ENCODE measurements at regions not wholly inside any gene's neighbourhood (a gene's known extent, or its start where the extent isn't known, plus 50 kb on each side); places are given as distances from the start of the nearest gene placed in this dataset.
"Not testable (repeated sequence)": the region's sequence is repeated elsewhere in the genome, so short reads cannot be mapped to it uniquely, and the experiment has no call there.

DNA sequence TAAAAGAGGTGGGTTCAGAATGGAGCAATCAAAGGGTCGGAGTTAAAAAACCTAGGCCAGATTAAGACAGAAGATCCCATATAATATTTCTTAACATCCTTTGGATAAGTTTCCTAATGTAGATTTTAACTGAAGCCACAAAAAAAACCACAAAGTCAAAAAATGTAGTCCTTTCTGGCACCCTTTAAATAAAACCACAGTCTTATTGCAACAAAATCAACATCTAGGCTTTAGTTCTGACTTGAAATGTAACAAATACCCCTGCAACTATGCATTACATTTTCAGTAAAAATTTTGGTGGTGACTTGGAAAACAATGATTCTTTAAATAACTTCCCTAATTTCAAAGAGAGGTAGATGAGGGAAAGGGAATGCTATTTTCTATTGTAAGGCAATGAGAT lies 109.2 kb downstream of the PSAT1 start:
- Histone ChIP-seq H3K9me3 (no peaks in the 10 kb centered on the region), H3K36me3 (no peaks in the 10 kb centered on the region), H3K27me3 (no peaks in the 10 kb centered on the region), H3K4me3 (no peak overlapping the region), H3K27ac (no peak overlapping the region), H3K4me1 (no peaks in the 10 kb centered on the region)
- no peak for TF ChIP-seq POLR2AphosphoS5 (IDR thresholded peaks at IDR 0.05)
- no peak for DNase-seq (ENCODE audit: low spot score in 2 of 2)
- intact Hi-C loops (cut with DNase I; ENCODE audit: low total_unique reads) = no loop called here

DNA sequence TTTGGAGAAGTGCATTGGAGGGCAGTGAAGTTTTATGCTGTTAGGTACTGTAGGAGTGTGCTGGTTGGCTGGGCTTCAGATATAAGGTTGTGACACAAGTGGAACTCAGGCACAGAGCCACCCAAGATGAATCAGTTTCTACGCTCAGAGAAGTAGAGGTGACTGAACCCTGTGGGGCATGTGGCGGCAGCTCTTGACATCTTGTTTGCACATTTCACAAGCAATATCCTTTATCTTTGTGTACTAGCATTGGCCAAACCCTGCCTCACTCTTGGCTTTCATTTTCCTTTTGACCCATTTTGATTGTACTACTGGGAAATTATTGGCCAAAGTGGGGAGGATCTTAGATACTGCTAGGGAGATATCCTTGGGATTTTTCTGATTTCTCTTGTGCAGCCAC lies 110.0 kb downstream of the PSAT1 start:
- no peak overlapping the region for H3K4me3 ChIP-seq
- TF ChIP-seq, protein P1, sequence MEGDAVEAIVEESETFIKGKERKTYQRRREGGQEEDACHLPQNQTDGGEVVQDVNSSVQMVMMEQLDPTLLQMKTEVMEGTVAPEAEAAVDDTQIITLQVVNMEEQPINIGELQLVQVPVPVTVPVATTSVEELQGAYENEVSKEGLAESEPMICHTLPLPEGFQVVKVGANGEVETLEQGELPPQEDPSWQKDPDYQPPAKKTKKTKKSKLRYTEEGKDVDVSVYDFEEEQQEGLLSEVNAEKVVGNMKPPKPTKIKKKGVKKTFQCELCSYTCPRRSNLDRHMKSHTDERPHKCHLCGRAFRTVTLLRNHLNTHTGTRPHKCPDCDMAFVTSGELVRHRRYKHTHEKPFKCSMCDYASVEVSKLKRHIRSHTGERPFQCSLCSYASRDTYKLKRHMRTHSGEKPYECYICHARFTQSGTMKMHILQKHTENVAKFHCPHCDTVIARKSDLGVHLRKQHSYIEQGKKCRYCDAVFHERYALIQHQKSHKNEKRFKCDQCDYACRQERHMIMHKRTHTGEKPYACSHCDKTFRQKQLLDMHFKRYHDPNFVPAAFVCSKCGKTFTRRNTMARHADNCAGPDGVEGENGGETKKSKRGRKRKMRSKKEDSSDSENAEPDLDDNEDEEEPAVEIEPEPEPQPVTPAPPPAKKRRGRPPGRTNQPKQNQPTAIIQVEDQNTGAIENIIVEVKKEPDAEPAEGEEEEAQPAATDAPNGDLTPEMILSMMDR (IDR thresholded peaks at IDR 0.05) = no peak
- TF ChIP-seq POLR2AphosphoS5 (IDR thresholded peaks at IDR 0.05) (no peak), POLR2A (IDR thresholded peaks at IDR 0.05) (no peak)

DNA sequence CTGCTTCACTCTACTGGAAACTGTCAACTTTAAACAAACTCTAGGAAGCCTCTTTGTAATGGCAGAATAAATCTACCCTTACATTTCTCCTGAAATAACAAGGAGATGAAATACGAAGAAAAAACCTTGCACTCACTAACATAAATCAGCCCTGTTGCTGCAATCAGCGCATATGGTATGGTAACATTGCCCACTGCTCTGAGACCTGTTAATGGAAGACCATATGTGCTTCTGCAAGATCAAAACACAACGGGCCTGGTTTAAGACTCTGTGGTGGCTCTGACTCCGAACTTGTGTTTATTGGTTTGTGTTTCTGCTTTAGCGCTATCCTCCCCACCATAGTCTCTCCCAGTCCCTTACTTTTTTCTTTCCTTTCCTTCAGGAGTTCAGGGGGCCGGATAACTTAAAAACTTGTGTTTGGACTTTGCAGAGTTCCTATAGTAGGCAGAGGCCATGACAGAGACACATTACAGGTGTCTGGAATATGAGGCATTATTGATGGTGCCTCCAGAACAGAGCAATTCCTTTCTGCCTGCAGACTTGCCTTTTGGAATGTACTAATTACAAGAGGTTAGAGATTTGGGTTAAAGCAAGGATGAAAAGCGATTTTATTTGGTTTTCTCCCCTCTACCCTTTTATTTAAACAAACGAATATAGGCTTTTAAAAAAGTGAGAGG lies 110.8 kb downstream of the PSAT1 start:
- Histone ChIP-seq H3K27me3 (no peaks in the 10 kb centered on the region), H3K4me1 (no peaks in the 10 kb centered on the region), H3K9me3 (no peaks in the 10 kb centered on the region), H3K4me3 (no peak overlapping the region), H3K27ac (no peak overlapping the region), H3K36me3 (no peaks in the 10 kb centered on the region)
- intact Hi-C loops (cut with DNase I; ENCODE audit: low total_unique reads) = no loop called here
- TF ChIP-seq, protein P1 (IDR thresholded peaks at IDR 0.05) = no peak
- no peak for TF ChIP-seq POLR2A (IDR thresholded peaks at IDR 0.05)
- TF ChIP-seq POLR2AphosphoS5 (IDR thresholded peaks at IDR 0.05) = no peak
- no peak for DNase-seq (ENCODE audit: low spot score in 2 of 2)

More for the DNA sequence above, 110.0 kb downstream of the PSAT1 start:
- H3K36me3 ChIP-seq = no peaks in the 10 kb centered on the region
- DNase-seq (ENCODE audit: low spot score in 2 of 2) = no peak
- no peaks in the 10 kb centered on the region for H3K4me1 ChIP-seq
- intact Hi-C loops (cut with DNase I; ENCODE audit: low total_unique reads) = no loop called here
- no peaks in the 10 kb centered on the region for H3K9me3 ChIP-seq
- no peak overlapping the region for H3K27ac ChIP-seq
- H3K27me3 ChIP-seq = no peaks in the 10 kb centered on the region

DNA sequence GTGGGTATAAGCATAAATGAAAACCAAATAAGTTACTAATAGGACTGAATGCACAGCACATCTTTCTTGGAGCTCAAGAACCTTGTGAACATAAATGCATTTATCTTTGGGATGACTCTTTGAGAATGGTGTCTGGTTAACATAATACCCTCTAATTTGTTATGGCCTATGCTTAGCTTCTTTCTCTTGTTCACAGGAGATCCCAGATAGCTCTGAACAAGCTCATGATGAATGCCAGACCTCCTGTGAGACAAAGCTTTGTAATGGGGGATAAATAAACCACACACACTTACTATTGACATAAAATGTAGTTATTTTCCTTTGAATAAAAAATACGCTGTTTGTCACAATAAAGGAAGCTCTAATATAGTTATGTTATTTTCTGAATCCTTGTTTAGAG lies 111.5 kb downstream of the PSAT1 start:
- TF ChIP-seq, protein P1 (IDR thresholded peaks at IDR 0.05) = no peak
- no peak for TF ChIP-seq POLR2AphosphoS5 (IDR thresholded peaks at IDR 0.05)
- no peak for TF ChIP-seq POLR2A (IDR thresholded peaks at IDR 0.05)
- no peak for DNase-seq (ENCODE audit: low spot score in 2 of 2)
- no peak overlapping the region for H3K4me3 ChIP-seq
- no peak overlapping the region for H3K27ac ChIP-seq
- no peaks in the 10 kb centered on the region for H3K36me3 ChIP-seq
- H3K9me3 ChIP-seq = no peaks in the 10 kb centered on the region
- H3K27me3 ChIP-seq = no peaks in the 10 kb centered on the region
- no peaks in the 10 kb centered on the region for H3K4me1 ChIP-seq
- intact Hi-C loops (cut with DNase I; ENCODE audit: low total_unique reads) = no loop called here

DNA sequence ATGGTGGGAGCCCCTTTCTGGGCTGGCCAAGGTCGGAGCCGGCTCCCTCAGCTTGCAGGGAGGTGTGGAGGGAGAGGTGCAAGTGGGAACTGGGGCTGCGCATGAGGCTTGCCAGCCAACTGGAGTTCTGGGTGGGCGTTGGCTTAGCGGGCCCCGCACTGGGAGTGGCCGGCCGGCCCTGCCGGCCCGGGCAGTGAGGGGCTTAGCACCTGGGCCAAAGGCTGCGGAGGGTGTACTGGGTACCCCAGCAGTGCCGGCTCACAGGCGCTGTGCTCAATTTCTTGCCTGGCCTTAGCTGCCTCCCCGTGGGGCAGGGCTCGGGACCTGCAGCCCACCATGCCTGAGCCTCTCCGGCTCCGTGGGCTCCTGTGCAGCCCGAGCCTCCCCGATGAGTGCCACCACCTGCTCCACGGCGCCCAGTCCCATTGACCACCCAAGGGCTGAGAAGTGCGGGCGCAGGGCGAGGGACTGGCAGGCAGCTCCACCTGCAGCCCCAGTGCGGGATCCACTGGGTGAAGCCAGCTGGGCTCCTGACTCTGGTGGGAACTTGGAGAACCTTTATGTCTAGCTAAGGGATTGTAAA lies 113.1 kb downstream of the PSAT1 start:
- H3K27ac ChIP-seq; H3K4me3 ChIP-seq; intact Hi-C loops (cut with DNase I; ENCODE audit: low total_unique reads); H3K36me3 ChIP-seq; H3K9me3 ChIP-seq; H3K4me1 ChIP-seq; H3K27me3 ChIP-seq; DNase-seq (ENCODE audit: low spot score in 2 of 2): not testable (repeated sequence)

DNA sequence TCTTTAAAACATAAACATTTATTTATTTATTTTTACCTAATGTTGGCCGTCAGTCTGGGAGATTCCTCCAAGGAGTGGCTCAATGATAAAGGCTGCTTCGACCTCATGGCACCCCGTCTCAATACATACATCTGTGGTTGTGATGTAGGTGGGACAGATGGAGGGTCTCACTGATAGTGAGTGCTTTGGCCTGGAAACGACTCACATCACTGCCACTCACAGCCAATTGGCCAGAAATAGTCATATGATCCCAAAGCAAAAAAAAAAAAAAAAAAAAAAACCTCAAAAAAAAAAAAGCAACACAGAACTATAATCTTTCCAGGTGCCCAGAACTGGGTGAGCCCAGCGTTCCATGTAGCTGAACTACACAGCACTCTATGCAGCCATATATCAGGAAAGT lies 125.4 kb downstream of the PSAT1 start:
- no peaks in the 10 kb centered on the region for H3K36me3 ChIP-seq
- no peak overlapping the region for H3K27ac ChIP-seq
- DNase-seq (ENCODE audit: low spot score in 2 of 2) = no peak
- no peaks in the 10 kb centered on the region for H3K9me3 ChIP-seq
- TF ChIP-seq POLR2A (IDR thresholded peaks at IDR 0.05) = no peak
- no peak for TF ChIP-seq POLR2AphosphoS5 (IDR thresholded peaks at IDR 0.05)
- TF ChIP-seq, protein P1 (IDR thresholded peaks at IDR 0.05) = no peak
- intact Hi-C loops (cut with DNase I; ENCODE audit: low total_unique reads) = no loop called here
- H3K4me3 ChIP-seq = no peak overlapping the region
- H3K4me1 ChIP-seq = no peaks in the 10 kb centered on the region
- H3K27me3 ChIP-seq = no peaks in the 10 kb centered on the region

Data from breast epithelium (tissue), 4 donors.